Fibroblast of mammary gland (primary cell): ENCODE measurements at regions not wholly inside any gene's neighbourhood (a gene's known extent, or its start where the extent isn't known, plus 50 kb on each side); places are given as distances from the start of the nearest gene placed in this dataset.

Source experiments
- DNase-seq: peaks from one replicate; pipeline ENCODE4 v3.0.0-alpha.2; 2010; ENCODE audit warnings: low read depth
- H3K4me3 ChIP-seq: 2 replicates; pipeline ENCODE4 v1.5.1; 2011; ENCODE audit warnings: low read depth, mild to moderate bottlenecking, low read length, moderate library complexity; ENCODE audit not compliant: control insufficient read depth
- CTCF ChIP-seq: conservative IDR thresholded peaks from 2 replicates; pipeline ENCODE4 v1.5.1; 2011; ENCODE audit warnings: low read depth, low read length, inconsistent platforms; ENCODE audit not compliant: control insufficient read depth, insufficient read depth

DNA sequence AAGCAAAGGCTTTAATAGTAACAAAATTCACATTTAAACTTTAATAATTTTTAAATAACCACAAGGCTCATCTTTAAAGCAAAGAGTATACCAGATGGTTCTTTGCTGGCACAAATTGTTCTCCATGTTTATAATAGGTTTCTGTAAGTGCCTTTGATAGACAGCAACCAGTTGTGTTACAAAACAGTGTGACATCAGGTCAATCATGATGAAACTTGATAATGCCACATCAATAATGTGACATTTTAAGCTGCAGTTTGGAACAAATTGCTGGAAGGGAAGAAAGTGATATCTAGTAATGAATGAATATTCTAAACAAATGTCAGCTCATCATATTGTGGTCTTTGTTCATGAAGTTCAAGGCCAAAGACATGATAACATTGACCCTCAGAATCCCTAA lies 87.5 kb upstream of the MEI4 start:
- DNase-seq: no peak
- H3K4me3 ChIP-seq: no peak overlapping the region
- no peak for TF ChIP-seq CTCF

DNA sequence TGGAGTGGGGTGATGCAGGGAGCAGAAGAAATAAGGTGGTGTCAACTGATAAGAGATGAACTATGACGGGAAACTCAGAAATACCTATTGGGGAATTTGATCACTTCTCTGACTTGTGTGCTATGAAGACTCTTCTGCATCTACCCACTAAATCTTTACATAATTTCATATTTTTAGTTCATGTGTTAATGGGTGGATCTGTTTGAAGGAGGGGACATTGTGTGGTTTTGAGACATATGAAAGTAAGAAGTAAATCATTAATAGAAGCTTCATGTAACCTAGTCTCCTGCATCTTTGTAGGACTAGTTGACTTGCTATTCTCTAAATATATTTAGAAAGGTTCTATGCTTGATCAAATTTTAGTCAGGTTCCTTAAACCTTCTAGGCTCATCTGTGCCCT lies 86.6 kb upstream of the MEI4 start:
- no peak for TF ChIP-seq CTCF
- no peak overlapping the region for H3K4me3 ChIP-seq
- DNase-seq: no peak

- no peak for TF ChIP-seq CTCF
- no peak for DNase-seq
- H3K4me3 ChIP-seq: no peak overlapping the region
These were observed 84.3 kb upstream of the MEI4 start for GRCh38 chr6:77568570-77568969.

DNA sequence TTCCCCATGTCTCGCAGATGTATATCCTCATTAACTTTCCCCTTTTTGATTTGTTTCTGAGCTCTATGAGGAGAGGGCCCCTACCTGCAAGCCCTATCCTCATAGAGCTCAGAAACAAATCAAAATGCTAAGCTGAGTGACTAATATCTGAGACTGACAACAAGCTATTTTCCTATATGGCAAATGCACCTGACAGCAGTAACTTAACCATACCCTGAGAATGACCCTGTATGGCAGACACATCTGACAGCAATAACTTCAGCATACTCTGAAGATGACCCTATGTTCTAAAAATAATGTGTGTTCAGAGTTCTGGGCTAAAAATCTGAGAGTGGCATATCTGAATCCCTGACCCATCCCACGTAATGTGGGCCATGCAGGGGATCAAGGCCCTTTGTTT lies 79.0 kb upstream of the MEI4 start:
- H3K4me3 ChIP-seq: no peak overlapping the region
- TF ChIP-seq CTCF: no peak
- DNase-seq: no peak

GRCh38 chr6:77587963-77588362 lies 64.9 kb upstream of the MEI4 start:
- H3K4me3 ChIP-seq: no peak overlapping the region
- DNase-seq: no peak
- no peak for TF ChIP-seq CTCF
